GM23248 (cell line): ENCODE measurements at regions not wholly inside any gene's neighbourhood (a gene's known extent, or its start where the extent isn't known, plus 50 kb on each side); places are given as distances from the start of the nearest gene placed in this dataset.

ENCODE experiments used
- DNase-seq: peaks from one replicate; pipeline ENCODE4 v3.0.0-alpha.2; 2015
- H2AFZ ChIP-seq: fragments of 200-600 bp; sonication (generic); 2 replicates; pipeline ENCODE4 v1.6.1; 2016; ENCODE audit warnings: antibody characterized with exemption
- H3F3A ChIP-seq: fragments of 200-600 bp; sonication (generic); 2 replicates; pipeline ENCODE4 v1.6.1; 2016; ENCODE audit warnings: mild to moderate bottlenecking, antibody characterized with exemption, mixed run types; ENCODE audit not compliant: insufficient read depth
- H3K27ac ChIP-seq: fragments of 200-600 bp; sonication (generic); 2 replicates; pipeline ENCODE4 v1.5.1; 2016; ENCODE audit warnings: mild to moderate bottlenecking
- H3K27me3 ChIP-seq: fragments of 200-600 bp; sonication (generic); replicated peaks from 2 replicates; pipeline ENCODE4 v1.6.1; 2016; ENCODE audit warnings: mild to moderate bottlenecking; ENCODE audit not compliant: insufficient read depth
- H3K36me3 ChIP-seq: fragments of 200-600 bp; sonication (generic); 2 replicates; pipeline ENCODE4 v1.6.1; 2016; ENCODE audit warnings: low read depth, mild to moderate bottlenecking
- H3K4me1 ChIP-seq: fragments of 200-600 bp; sonication (generic); 2 replicates; pipeline ENCODE4 v1.6.1; 2016; ENCODE audit warnings: mild to moderate bottlenecking; ENCODE audit not compliant: insufficient read depth
- H3K4me2 ChIP-seq: fragments of 200-600 bp; sonication (generic); one replicate; pipeline ENCODE4 v1.6.1; 2016; ENCODE audit warnings: mild to moderate bottlenecking; ENCODE audit not compliant: unreplicated experiment
- H3K4me3 ChIP-seq: fragments of 200-600 bp; sonication (generic); 2 replicates; pipeline ENCODE4 v1.5.1; 2016; ENCODE audit warnings: mild to moderate bottlenecking
- H3K79me2 ChIP-seq: fragments of 200-600 bp; sonication (generic); 2 replicates; pipeline ENCODE4 v1.6.1; 2016; ENCODE audit warnings: mild to moderate bottlenecking; ENCODE audit not compliant: insufficient read depth
- H3K9ac ChIP-seq: fragments of 200-600 bp; sonication (generic); 2 replicates; pipeline ENCODE4 v1.6.1; 2016; ENCODE audit warnings: mild to moderate bottlenecking
- H3K9me2 ChIP-seq: fragments of 200-600 bp; sonication (generic); 2 replicates; pipeline ENCODE4 v1.6.1; 2016; ENCODE audit warnings: mixed run types, mild to moderate bottlenecking, moderate library complexity; ENCODE audit not compliant: insufficient read depth
- H3K9me3 ChIP-seq: fragments of 200-600 bp; sonication (generic); one replicate; pipeline ENCODE4 v1.6.1; 2017; ENCODE audit warnings: low read depth
- H4K20me1 ChIP-seq: fragments of 200-600 bp; sonication (generic); 2 replicates; pipeline ENCODE4 v1.6.0; 2016; ENCODE audit not compliant: insufficient read depth
- EZH2 ChIP-seq: fragments of 200-600 bp; sonication (generic); IDR thresholded peaks from 2 replicates; pipeline ENCODE4 v1.6.1; 2018; ENCODE audit warnings: antibody characterized with exemption, mild to moderate bottlenecking; ENCODE audit not compliant: insufficient read depth, poor library complexity, severe bottlenecking
- EZH2phosphoT487 ChIP-seq: fragments of 200-600 bp; sonication (generic); IDR thresholded peaks from 2 replicates; pipeline ENCODE4 v1.6.1; 2018; ENCODE audit warnings: antibody characterized with exemption, moderate library complexity, mild to moderate bottlenecking, low read depth; ENCODE audit not compliant: insufficient read depth
- WGBS, 2 experiments: methylation state at CpG; one replicate each; pipeline ENCODE4 v1.1.6; 2015 to 2017; ENCODE audit warnings: low lambda C conversion rate in 2 of 2, low coverage in 1 of 2; ENCODE audit errors: missing lambda C conversion rate in 2 of 2; 5-methylcytosine and 5-hydroxymethylcytosine counted together
- in situ Hi-C: fragments of 300-500 bp; cut with MboI; formaldehyde crosslinking; loops from 2 replicates; pipeline ENCODE4 v1.15.0; 2020

GRCh38 chr7:35544028-35544742 is 150.8 kb downstream of the HERPUD2 start:
- Histone ChIP-seq H3K79me2 (no peaks in the 10 kb centered on the region), H3K9me2 (no peaks in the 10 kb centered on the region), H3K4me2 (no peak overlapping the region), H3K36me3 (no peaks in the 10 kb centered on the region), H3K27me3 (peaks cover 25% of the 10 kb centered on the region), H3F3A (no peaks in the 10 kb centered on the region), H3K27ac (no peak overlapping the region), H4K20me1 (no peaks in the 10 kb centered on the region), H3K9ac (no peak overlapping the region), H3K9me3 (no peaks in the 10 kb centered on the region), H2AFZ (no peak overlapping the region), H3K4me1 (no peaks in the 10 kb centered on the region), H3K4me3 (no peak overlapping the region)
- DNase-seq, result no peak
- TF ChIP-seq EZH2 (no peak), EZH2phosphoT487 (no peak)
- in situ Hi-C loops, result no loop called here
- 53 to 58% methylated on average over 7 of the region's 7 CpGs for WGBS, 2 experiments

- no peaks in the 10 kb centered on the region for H3F3A ChIP-seq
- no peaks in the 10 kb centered on the region for H3K79me2 ChIP-seq
- peak; percentile 84 for DNase-seq
- no peaks in the 10 kb centered on the region for H4K20me1 ChIP-seq
- H3K4me1 ChIP-seq, result no peaks in the 10 kb centered on the region
- H3K27me3 ChIP-seq, result peaks cover 4% of the 10 kb centered on the region; the same call in 1 of the 2 replicates
- peak overlapping the region; percentile 55; the same call in 1 of the 2 replicates for H3K4me3 ChIP-seq
- no peak overlapping the region for H3K27ac ChIP-seq
- in situ Hi-C loops, result no loop called here
- 7 to 13% methylated on average over 29 to 43 of the region's 43 CpGs for WGBS, 2 experiments
- H3K4me2 ChIP-seq, result peak overlapping the region; percentile 58
- H2AFZ ChIP-seq, result 0 out of 2 replicates have a peak overlapping the region, but pooled peaks have one; percentile 63
- TF ChIP-seq EZH2phosphoT487, result no peak
- TF ChIP-seq EZH2, result no peak
- no peak overlapping the region for H3K9ac ChIP-seq
- H3K9me2 ChIP-seq, result no peaks in the 10 kb centered on the region
- no peaks in the 10 kb centered on the region for H3K36me3 ChIP-seq
- H3K9me3 ChIP-seq, result no peaks in the 10 kb centered on the region
Observed at GRCh38 chr7:35537067-35538023, 157.6 kb downstream of the HERPUD2 start.

- Histone ChIP-seq H4K20me1 (no peaks in the 10 kb centered on the region), H3K27ac (no peak overlapping the region), H3K4me1 (no peaks in the 10 kb centered on the region), H3K9ac (no peak overlapping the region), H3K36me3 (no peaks in the 10 kb centered on the region), H3F3A (no peaks in the 10 kb centered on the region), H3K79me2 (no peaks in the 10 kb centered on the region), H2AFZ (no peak overlapping the region), H3K9me2 (no peaks in the 10 kb centered on the region), H3K4me3 (no peak overlapping the region), H3K4me2 (no peak overlapping the region), H3K9me3 (no peaks in the 10 kb centered on the region), H3K27me3 (peaks cover 11% of the 10 kb centered on the region)
- no peak for DNase-seq
- 51 to 52% methylated on average over 11 of the region's 11 CpGs for WGBS, 2 experiments
- in situ Hi-C loops, result no loop called here
- TF ChIP-seq EZH2, result no peak
- no peak for TF ChIP-seq EZH2phosphoT487
Observed at GRCh38 chr7:35536396-35536826, 158.5 kb downstream of the HERPUD2 start.

GRCh38 chr7:35533902-35534301 is 161.0 kb downstream of the HERPUD2 start:
- 52 to 53% methylated on average over 6 of the region's 6 CpGs for WGBS, 2 experiments
- in situ Hi-C loops, result no loop called here
- H3K9me2 ChIP-seq, result no peaks in the 10 kb centered on the region

More at GRCh38 chr7:35533902-35534301, 161.0 kb downstream of the HERPUD2 start:
- H3F3A ChIP-seq, result no peaks in the 10 kb centered on the region
- no peak overlapping the region for H3K4me3 ChIP-seq
- H3K9ac ChIP-seq, result no peak overlapping the region
- no peaks in the 10 kb centered on the region for H3K4me1 ChIP-seq
- peaks cover 30% of the 10 kb centered on the region for H3K27me3 ChIP-seq
- no peak overlapping the region for H3K27ac ChIP-seq
- H3K4me2 ChIP-seq, result no peak overlapping the region
- DNase-seq, result no peak
- no peaks in the 10 kb centered on the region for H3K79me2 ChIP-seq
- no peaks in the 10 kb centered on the region for H4K20me1 ChIP-seq
- H3K9me3 ChIP-seq, result no peaks in the 10 kb centered on the region
- no peaks in the 10 kb centered on the region for H3K36me3 ChIP-seq
- TF ChIP-seq EZH2, result no peak
- TF ChIP-seq EZH2phosphoT487, result no peak
- H2AFZ ChIP-seq, result no peak overlapping the region
